GM21786 (cell line): ENCODE measurements at regions not wholly inside any gene's neighbourhood (a gene's known extent, or its start where the extent isn't known, plus 50 kb on each side); places are given as distances from the start of the nearest gene placed in this dataset.

Experiments used
- ATAC-seq: cut with Tn5 transposase; IDR thresholded peaks from one replicate; pipeline ENCODE4 v1.9.1; 2021; ENCODE audit not compliant: unreplicated experiment

- no peak for ATAC-seq
Measured at GRCh38 chr4:4695497-4695896, 153.6 kb upstream of the STX18 start.

GRCh38 chr4:4694827-4695226 lies 153.0 kb upstream of the STX18 start:
- no peak for ATAC-seq

DNA sequence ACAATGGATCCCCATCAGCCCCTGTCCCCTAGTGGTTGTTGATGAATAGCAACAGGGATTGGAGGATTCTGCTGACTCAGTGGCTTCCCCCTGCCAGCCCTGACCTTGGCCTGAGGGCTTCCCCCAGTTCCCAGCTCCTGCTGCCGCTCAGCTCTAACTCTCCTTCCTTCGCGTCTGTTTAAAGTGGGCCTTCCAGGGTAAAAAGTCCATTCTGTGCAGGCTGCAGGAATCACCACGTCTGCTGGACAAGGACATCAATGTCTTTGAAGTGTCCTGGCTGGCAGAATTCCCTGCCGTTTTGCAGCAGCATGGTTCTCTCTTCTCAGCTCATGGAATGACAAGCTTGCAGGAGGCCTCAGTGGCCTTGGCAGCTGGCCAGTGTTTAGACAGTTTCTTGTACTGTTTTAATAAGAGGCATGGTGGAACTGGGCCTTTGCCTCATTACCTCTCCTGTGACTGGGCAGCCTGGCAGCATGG lies 152.5 kb upstream of the STX18 start:
- ATAC-seq: no peak

GRCh38 chr4:4693755-4694295 lies 152.0 kb upstream of the STX18 start:
- no peak for ATAC-seq

GRCh38 chr4:4693258-4693657 lies 151.4 kb upstream of the STX18 start:
- peak; percentile 67 for ATAC-seq

GRCh38 chr4:4690854-4691253 lies 149.0 kb upstream of the STX18 start:
- no peak for ATAC-seq

GRCh38 chr4:4689694-4690440 lies 148.0 kb upstream of the STX18 start:
- peak; percentile 80 for ATAC-seq

GRCh38 chr4:4687935-4688727 lies 146.3 kb upstream of the STX18 start:
- no peak for ATAC-seq

GRCh38 chr4:4687100-4687499 lies 145.3 kb upstream of the STX18 start:
- ATAC-seq: no peak

- no peak for ATAC-seq
Measured at GRCh38 chr4:4685810-4686795, 144.3 kb upstream of the STX18 start.

DNA sequence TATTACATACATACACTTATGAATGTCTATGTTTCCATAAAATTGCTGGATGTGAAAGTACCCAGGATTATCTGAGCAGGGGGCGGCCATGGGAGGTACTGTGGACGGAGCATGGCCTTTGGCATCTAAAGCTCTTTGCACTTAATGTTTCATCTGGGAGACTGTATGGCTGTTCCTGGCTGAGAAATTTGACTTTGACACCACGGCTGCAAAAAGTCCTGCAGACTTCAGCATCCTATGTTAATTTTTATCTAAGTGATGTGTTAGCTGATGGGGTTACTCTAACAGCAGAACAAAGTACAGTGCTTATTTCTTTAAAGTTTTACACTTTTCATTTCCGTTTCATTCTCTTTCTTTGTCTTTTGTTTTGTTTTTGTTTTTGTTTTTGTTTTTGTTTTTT lies 139.8 kb upstream of the STX18 start:
- no peak for ATAC-seq

DNA sequence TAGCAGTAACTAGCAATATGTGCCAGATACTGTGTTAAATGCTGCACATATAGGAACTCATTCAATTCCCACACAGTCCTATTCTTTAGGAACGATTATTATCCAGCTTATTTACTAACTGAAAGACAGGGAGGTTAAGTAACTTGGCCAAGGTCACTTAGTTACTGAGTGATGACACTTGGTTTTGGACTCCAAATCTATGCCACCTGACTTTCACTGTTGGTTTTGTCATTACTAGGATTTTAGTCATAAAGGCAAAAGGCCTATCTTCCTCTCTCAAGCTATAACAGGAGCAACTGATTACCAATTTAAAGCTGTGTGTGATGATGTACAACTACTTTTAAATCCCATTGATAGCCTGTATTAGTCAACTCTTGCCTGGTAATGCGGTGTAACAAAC lies 138.9 kb upstream of the STX18 start:
- no peak for ATAC-seq

DNA sequence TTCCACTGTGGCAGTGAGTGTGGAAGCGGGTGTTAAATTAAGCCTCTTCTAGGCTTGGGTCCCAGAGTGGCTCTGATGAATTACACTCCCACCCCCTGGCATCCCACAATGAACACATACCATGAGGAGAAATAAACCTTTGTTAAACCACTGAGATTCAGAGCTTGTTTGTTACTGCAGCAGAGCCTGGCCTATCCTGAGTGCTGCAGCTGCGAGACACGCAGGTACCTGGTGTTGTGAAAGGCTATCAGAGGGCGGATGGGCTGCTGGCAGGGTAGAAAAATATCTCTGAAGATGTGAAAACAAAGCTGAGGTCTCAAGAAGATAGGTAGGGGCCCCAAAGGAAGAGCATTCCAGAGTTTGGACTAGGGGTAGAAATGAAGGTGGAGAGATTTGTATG lies 138.4 kb upstream of the STX18 start:
- no peak for ATAC-seq

- ATAC-seq: no peak
Measured at GRCh38 chr4:4677556-4678522, 136.0 kb upstream of the STX18 start.

DNA sequence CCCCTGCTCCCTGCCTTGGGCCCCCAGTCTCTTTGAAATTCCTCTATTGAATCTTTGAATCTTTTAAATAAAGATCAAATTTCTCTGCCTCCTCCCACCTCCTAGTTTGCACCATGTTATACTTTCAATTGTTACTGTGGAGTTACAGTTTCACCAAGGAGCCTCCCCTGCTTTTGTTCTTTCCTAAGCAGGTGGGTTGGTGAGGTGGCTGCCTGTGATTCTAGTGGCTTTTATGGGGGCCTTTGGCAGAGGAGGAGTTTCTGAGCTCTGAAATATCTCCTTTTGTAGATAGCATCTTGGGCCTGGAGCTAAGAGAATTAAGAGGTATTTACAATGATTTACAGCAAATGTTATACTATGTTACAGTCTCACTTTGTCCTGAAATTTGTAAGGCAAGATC lies 133.8 kb upstream of the STX18 start:
- no peak for ATAC-seq

DNA sequence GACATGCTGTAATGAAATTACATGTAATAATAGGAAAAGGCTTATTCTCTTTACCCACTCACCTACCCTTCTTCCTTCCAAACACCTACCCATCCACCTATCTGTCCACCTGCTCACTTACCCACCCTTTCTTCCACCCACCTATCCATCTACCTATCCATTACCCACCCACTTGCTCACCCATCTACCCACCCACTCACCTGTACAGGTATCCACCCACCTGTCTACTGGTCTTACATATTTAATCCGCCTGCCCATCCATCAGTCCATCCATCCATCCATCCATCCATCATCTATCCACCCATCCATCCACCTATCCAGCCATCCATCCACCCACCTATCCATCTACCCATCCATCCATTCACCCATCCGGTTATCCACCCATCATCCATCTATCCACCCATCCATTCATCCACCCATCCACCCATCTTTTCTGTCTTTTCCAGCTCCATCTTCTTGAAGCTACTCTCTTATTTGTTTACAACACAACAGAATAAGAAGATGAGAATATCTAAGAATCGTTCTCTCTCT lies 133.3 kb upstream of the STX18 start:
- no peak for ATAC-seq

GRCh38 chr4:4673070-4673469 lies 131.2 kb upstream of the STX18 start:
- ATAC-seq: no peak

GRCh38 chr4:4672402-4672801 lies 130.6 kb upstream of the STX18 start:
- no peak for ATAC-seq

- no peak for ATAC-seq
Measured at GRCh38 chr4:4671774-4672349, 130.0 kb upstream of the STX18 start.
